ENCODE measurements at regions not wholly inside any gene's neighbourhood (a gene's known extent, or its start where the extent isn't known, plus 50 kb on each side); places are given as distances from the start of the nearest gene placed in this dataset.

GRCh38 chr18:79629606-79630005 lies 50.0 kb upstream of the CTDP1 start:
- no peaks in the 10 kb centered on the region for H3K4me1 ChIP-seq (ENCODE audit: low read depth)
- H3K4me3 ChIP-seq: no peak overlapping the region
- H3K36me3 ChIP-seq (ENCODE audit: low read depth): no peaks in the 10 kb centered on the region
- DNase-seq (no peak), ATAC-seq (no peak)
- H3K9me3 ChIP-seq: no peaks in the 10 kb centered on the region
- intact Hi-C loops (cut with DNase I, micrococcal nuclease): no loop called here
- TF ChIP-seq CTCF (IDR thresholded peaks at IDR 0.05): no peak

All from mucosa of descending colon (tissue), 3 donors.